A673 (cell line): ENCODE measurements at regions not wholly inside any gene's neighbourhood (a gene's known extent, or its start where the extent isn't known, plus 50 kb on each side); places are given as distances from the start of the nearest gene placed in this dataset.

Source experiments
- EZH2 ChIP-seq: fragments of 200-600 bp; sonication (generic); IDR thresholded peaks from 2 replicates; pipeline ENCODE4 v1.6.1; 2017; ENCODE audit warnings: borderline replicate concordance, low read depth, mild to moderate bottlenecking, mixed read lengths, antibody characterized with exemption, low read length; ENCODE audit not compliant: poor library complexity, severe bottlenecking
- TF ChIP-seq, protein P1 (sequence below): fragments of 300-800, 200-600 bp; sonication (generic); conservative IDR thresholded peaks from 2 replicates; pipeline ENCODE4 v1.5.1; 2017; ENCODE audit warnings: low read depth, mild to moderate bottlenecking, antibody characterized with exemption, low read length, moderate library complexity, mixed read lengths

DNA sequence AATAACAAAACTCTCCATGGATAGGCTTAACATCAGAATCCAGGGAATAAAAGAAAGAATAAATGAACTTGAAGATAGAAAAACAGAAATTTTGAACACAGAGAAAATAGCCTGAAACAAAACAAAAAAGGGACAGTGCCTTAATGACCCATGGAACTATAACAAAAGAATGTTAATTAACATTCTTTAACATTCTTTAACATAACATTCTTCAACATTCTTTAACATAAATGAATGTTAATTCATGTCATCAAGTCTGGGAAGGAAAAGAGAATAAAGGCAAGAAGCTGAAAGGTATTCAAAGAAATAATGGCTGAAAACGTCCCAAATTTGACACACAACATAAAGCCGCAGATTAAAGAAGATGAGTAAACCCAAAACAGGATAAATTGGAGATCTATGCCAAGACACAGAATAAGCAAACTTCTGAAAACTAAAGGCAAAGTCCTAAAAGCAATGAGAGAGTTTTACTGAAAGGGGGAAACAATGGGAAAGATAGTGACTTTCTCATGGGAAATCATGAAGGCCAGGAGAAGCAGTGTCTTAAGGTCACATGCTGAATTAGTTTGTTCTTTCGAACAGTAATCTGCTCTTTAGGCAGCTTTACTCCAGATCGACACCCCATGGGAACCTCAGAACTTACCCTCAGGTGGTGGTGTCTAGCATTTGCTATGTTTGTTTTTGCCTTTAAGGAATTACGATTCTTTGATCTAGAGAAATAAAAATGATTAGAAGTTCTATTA, 483.0 kb downstream of the KDM4C start:
- TF ChIP-seq EZH2, result no peak
- TF ChIP-seq, protein P1, sequence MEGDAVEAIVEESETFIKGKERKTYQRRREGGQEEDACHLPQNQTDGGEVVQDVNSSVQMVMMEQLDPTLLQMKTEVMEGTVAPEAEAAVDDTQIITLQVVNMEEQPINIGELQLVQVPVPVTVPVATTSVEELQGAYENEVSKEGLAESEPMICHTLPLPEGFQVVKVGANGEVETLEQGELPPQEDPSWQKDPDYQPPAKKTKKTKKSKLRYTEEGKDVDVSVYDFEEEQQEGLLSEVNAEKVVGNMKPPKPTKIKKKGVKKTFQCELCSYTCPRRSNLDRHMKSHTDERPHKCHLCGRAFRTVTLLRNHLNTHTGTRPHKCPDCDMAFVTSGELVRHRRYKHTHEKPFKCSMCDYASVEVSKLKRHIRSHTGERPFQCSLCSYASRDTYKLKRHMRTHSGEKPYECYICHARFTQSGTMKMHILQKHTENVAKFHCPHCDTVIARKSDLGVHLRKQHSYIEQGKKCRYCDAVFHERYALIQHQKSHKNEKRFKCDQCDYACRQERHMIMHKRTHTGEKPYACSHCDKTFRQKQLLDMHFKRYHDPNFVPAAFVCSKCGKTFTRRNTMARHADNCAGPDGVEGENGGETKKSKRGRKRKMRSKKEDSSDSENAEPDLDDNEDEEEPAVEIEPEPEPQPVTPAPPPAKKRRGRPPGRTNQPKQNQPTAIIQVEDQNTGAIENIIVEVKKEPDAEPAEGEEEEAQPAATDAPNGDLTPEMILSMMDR, result no peak
